HepG2 (cell line): ENCODE measurements at regions not wholly inside any gene's neighbourhood (a gene's known extent, or its start where the extent isn't known, plus 50 kb on each side); places are given as distances from the start of the nearest gene placed in this dataset.

Source experiments
- EZH2 ChIP-seq: conservative IDR thresholded peaks from 2 replicates; pipeline ENCODE4 v1.6.1; 2012; ENCODE audit warnings: mild to moderate bottlenecking, low read depth, low read length, moderate library complexity
- FOXA3 ChIP-seq: IDR thresholded peaks from 2 replicates; pipeline ENCODE4 v1.6.1; 2016; ENCODE audit warnings: missing genetic modification reagents, missing compliant biosample characterization
- GFI1 ChIP-seq: sonication (generic); formaldehyde crosslinking; IDR thresholded peaks from 2 replicates; pipeline ENCODE4 v1.5.0; 2020; ENCODE audit warnings: missing genetic modification reagents, mild to moderate bottlenecking, borderline replicate concordance
- HMGA1 ChIP-seq: sonication (generic); formaldehyde crosslinking; conservative IDR thresholded peaks from 2 replicates; pipeline ENCODE4 v1.4.0; 2020; ENCODE audit warnings: missing genetic modification reagents
- ISL2 ChIP-seq: sonication (generic); formaldehyde crosslinking; IDR thresholded peaks from 2 replicates; pipeline ENCODE4 v1.5.0; 2020; ENCODE audit warnings: missing genetic modification reagents
- MAFG ChIP-seq: sonication (generic); formaldehyde crosslinking; IDR thresholded peaks from 2 replicates; pipeline ENCODE4 v1.5.1; 2020; ENCODE audit warnings: mild to moderate bottlenecking, missing genetic modification reagents
- MATR3 ChIP-seq: sonication (generic); formaldehyde crosslinking; IDR thresholded peaks from 2 replicates; pipeline ENCODE4 v1.4.0; 2020; ENCODE audit warnings: missing genetic modification reagents
- NONO ChIP-seq, 2 experiments: fragments of 450-650 bp in 1 of 2; sonication (generic) in 1 of 2; formaldehyde crosslinking in 1 of 2; IDR thresholded peaks in 1 of 2; conservative IDR thresholded peaks in 1 of 2; 2 replicates each; pipeline versions ENCODE4 v1.6.1 to v1.8.0; 2017 to 2022; ENCODE audit warnings: mild to moderate bottlenecking in 1 of 2, missing genetic modification reagents in 1 of 2, moderate library complexity in 1 of 2
- PCBP1 ChIP-seq: fragments of 200-400 bp; formaldehyde crosslinking; IDR thresholded peaks from 2 replicates; pipeline ENCODE4 v1.6.1; 2017; ENCODE audit warnings: mild to moderate bottlenecking, low read depth, low read length, borderline replicate concordance
- SPEN ChIP-seq: sonication (generic); formaldehyde crosslinking; IDR thresholded peaks from 2 replicates; pipeline ENCODE4 v1.5.1; 2020; ENCODE audit warnings: low read depth, mild to moderate bottlenecking, missing genetic modification reagents
- SRSF1 ChIP-seq: fragments of 200-400 bp; formaldehyde crosslinking; optimal IDR thresholded peaks from 2 replicates; pipeline ENCODE3; 2017; ENCODE audit warnings: mild to moderate bottlenecking, low read depth, low read length, moderate library complexity
- SUZ12 ChIP-seq: fragments of 150-350 bp; IDR thresholded peaks from 2 replicates; pipeline ENCODE4 v1.6.1; 2014; ENCODE audit warnings: low read depth, low read length
- ZBTB7B ChIP-seq: sonication (generic); formaldehyde crosslinking; IDR thresholded peaks from 2 replicates; pipeline ENCODE4 v1.4.0; 2020; ENCODE audit warnings: missing genetic modification reagents
- ZFP41 ChIP-seq: sonication (generic); formaldehyde crosslinking; IDR thresholded peaks from 2 replicates; pipeline ENCODE4 v1.4.0; 2020; ENCODE audit warnings: mild to moderate bottlenecking, missing genetic modification reagents, borderline replicate concordance
- ZNF12 ChIP-seq: sonication (generic); formaldehyde crosslinking; IDR thresholded peaks from 2 replicates; pipeline ENCODE4 v1.5.0; 2020; ENCODE audit warnings: missing genetic modification reagents
- ZNF263 ChIP-seq: sonication (generic); formaldehyde crosslinking; IDR thresholded peaks from 2 replicates; pipeline ENCODE4 v1.4.0; 2020; ENCODE audit warnings: missing genetic modification reagents
- ZNF432 ChIP-seq: sonication (generic); formaldehyde crosslinking; IDR thresholded peaks from 2 replicates; pipeline ENCODE4 v1.5.0; 2020; ENCODE audit warnings: missing genetic modification reagents, mild to moderate bottlenecking, borderline replicate concordance
- ZNF660 ChIP-seq: sonication (generic); formaldehyde crosslinking; IDR thresholded peaks from 2 replicates; pipeline ENCODE4 v1.5.1; 2020; ENCODE audit warnings: mild to moderate bottlenecking, low read depth, missing genetic modification reagents, borderline replicate concordance
- TF ChIP-seq, protein P1 (sequence below): sonication (generic); formaldehyde crosslinking; IDR thresholded peaks from 2 replicates; pipeline ENCODE4 v1.4.0; 2020; ENCODE audit warnings: mild to moderate bottlenecking, missing genetic modification reagents
- TF ChIP-seq, protein P2 (sequence below): sonication (generic); formaldehyde crosslinking; IDR thresholded peaks from 2 replicates; pipeline ENCODE4 v1.9.0; 2021; ENCODE audit warnings: mild to moderate bottlenecking, missing genetic modification reagents
- TF ChIP-seq, protein P3 (sequence below): sonication (generic); formaldehyde crosslinking; IDR thresholded peaks from 2 replicates; pipeline ENCODE4 v1.4.0; 2020; ENCODE audit warnings: missing genetic modification reagents

DNA sequence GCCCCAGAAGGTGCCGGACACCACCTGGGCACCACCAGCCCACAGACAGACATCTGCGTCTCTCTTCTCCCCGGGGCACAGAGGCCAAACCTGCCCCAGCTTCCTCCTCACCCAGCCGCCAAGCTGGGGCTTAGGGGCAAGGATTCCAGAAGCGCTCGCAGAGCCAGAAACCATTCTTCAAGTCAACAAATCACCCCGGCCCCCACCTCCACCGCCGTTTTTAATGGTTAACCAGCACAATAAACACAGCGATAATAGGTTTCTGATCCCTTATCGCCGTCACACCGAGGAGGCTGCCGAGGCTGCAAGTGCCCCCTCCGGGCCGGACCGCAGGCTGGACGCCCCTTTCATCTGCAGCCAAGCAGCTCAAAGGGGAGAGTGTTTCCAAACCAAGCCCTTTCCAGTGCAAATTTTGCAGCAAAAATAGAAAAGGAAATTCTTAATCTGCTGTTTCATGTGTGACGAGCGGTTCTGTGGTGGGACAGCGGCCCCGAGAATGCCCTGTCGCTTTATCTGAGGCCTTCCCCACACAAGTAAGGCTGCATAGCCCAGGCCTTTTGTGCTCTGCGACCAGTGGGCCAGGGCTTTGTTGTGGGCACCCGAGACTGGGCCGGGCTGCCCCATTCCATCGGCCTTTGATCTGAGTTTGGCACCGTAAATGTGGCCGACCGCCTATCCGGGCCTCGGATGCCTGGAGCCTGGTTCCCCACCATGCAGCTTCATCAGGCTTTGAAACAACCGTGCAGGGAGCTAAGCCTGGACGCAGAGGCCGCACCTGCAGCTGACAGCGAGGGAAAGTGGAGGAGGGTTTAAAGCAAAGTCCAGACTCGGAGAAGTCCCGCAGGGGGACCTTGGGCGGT is 83.2 kb downstream of the FOXL3 start (continued):
- TF ChIP-seq PCBP1, result no peak; the same call in 1 of the 2 replicates
- 0 out of 2 replicates have a peak, but pooled peaks have one; percentile 38 for TF ChIP-seq SPEN (CRISPR knock-in tag)
- TF ChIP-seq, protein P1, sequence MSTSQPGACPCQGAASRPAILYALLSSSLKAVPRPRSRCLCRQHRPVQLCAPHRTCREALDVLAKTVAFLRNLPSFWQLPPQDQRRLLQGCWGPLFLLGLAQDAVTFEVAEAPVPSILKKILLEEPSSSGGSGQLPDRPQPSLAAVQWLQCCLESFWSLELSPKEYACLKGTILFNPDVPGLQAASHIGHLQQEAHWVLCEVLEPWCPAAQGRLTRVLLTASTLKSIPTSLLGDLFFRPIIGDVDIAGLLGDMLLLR (CRISPR knock-in tag), result 0 out of 2 replicates have a peak, but pooled peaks have one; percentile 61
- TF ChIP-seq GFI1 (CRISPR knock-in tag), result no peak
- TF ChIP-seq NONO (IDR thresholded peaks at IDR 0.05), result no peak
- 0 out of 2 replicates have a peak, but pooled peaks have one; percentile 32 for TF ChIP-seq NONO (CRISPR knock-in tag; conservative IDR thresholded peaks at IDR 0.05)
- no peak for TF ChIP-seq MAFG (CRISPR knock-in tag)
- TF ChIP-seq, protein P2, sequence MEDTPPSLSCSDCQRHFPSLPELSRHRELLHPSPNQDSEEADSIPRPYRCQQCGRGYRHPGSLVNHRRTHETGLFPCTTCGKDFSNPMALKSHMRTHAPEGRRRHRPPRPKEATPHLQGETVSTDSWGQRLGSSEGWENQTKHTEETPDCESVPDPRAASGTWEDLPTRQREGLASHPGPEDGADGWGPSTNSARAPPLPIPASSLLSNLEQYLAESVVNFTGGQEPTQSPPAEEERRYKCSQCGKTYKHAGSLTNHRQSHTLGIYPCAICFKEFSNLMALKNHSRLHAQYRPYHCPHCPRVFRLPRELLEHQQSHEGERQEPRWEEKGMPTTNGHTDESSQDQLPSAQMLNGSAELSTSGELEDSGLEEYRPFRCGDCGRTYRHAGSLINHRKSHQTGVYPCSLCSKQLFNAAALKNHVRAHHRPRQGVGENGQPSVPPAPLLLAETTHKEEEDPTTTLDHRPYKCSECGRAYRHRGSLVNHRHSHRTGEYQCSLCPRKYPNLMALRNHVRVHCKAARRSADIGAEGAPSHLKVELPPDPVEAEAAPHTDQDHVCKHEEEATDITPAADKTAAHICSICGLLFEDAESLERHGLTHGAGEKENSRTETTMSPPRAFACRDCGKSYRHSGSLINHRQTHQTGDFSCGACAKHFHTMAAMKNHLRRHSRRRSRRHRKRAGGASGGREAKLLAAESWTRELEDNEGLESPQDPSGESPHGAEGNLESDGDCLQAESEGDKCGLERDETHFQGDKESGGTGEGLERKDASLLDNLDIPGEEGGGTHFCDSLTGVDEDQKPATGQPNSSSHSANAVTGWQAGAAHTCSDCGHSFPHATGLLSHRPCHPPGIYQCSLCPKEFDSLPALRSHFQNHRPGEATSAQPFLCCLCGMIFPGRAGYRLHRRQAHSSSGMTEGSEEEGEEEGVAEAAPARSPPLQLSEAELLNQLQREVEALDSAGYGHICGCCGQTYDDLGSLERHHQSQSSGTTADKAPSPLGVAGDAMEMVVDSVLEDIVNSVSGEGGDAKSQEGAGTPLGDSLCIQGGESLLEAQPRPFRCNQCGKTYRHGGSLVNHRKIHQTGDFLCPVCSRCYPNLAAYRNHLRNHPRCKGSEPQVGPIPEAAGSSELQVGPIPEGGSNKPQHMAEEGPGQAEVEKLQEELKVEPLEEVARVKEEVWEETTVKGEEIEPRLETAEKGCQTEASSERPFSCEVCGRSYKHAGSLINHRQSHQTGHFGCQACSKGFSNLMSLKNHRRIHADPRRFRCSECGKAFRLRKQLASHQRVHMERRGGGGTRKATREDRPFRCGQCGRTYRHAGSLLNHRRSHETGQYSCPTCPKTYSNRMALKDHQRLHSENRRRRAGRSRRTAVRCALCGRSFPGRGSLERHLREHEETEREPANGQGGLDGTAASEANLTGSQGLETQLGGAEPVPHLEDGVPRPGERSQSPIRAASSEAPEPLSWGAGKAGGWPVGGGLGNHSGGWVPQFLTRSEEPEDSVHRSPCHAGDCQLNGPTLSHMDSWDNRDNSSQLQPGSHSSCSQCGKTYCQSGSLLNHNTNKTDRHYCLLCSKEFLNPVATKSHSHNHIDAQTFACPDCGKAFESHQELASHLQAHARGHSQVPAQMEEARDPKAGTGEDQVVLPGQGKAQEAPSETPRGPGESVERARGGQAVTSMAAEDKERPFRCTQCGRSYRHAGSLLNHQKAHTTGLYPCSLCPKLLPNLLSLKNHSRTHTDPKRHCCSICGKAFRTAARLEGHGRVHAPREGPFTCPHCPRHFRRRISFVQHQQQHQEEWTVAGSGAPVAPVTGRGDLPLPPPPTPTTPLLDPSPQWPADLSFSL, result no peak
- no peak for TF ChIP-seq SUZ12
- peak; percentile 74 for TF ChIP-seq FOXA3 (CRISPR knock-in tag)
- no peak for TF ChIP-seq ZNF12 (CRISPR knock-in tag)
- TF ChIP-seq HMGA1 (CRISPR knock-in tag), result no peak
- no peak for TF ChIP-seq ZFP41 (CRISPR knock-in tag)
- TF ChIP-seq ZBTB7B, result peak; percentile 97
- TF ChIP-seq, protein P3, sequence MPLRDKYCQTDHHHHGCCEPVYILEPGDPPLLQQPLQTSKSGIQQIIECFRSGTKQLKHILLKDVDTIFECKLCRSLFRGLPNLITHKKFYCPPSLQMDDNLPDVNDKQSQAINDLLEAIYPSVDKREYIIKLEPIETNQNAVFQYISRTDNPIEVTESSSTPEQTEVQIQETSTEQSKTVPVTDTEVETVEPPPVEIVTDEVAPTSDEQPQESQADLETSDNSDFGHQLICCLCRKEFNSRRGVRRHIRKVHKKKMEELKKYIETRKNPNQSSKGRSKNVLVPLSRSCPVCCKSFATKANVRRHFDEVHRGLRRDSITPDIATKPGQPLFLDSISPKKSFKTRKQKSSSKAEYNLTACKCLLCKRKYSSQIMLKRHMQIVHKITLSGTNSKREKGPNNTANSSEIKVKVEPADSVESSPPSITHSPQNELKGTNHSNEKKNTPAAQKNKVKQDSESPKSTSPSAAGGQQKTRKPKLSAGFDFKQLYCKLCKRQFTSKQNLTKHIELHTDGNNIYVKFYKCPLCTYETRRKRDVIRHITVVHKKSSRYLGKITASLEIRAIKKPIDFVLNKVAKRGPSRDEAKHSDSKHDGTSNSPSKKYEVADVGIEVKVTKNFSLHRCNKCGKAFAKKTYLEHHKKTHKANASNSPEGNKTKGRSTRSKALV (CRISPR knock-in tag), result no peak; the same call in 1 of the 2 replicates
- TF ChIP-seq ZNF263, result no peak
- no peak for TF ChIP-seq ZNF660 (CRISPR knock-in tag)
- TF ChIP-seq SRSF1, result peak; percentile 67
- peak; percentile 85 for TF ChIP-seq ISL2
- TF ChIP-seq ZNF432 (CRISPR knock-in tag), result no peak
- TF ChIP-seq MATR3 (CRISPR knock-in tag), result no peak
- no peak for TF ChIP-seq EZH2
